Liver (tissue), 3 donors: ENCODE measurements at regions not wholly inside any gene's neighbourhood (a gene's known extent, or its start where the extent isn't known, plus 50 kb on each side); places are given as distances from the start of the nearest gene placed in this dataset.
"Not testable (repeated sequence)": the region's sequence is repeated elsewhere in the genome, so short reads cannot be mapped to it uniquely, and the experiment has no call there.

Experiments
- CTCF ChIP-seq: fragments of 150-350 bp; IDR thresholded peaks from 2 replicates; pipeline ENCODE4 v1.5.1; 2017; ENCODE audit warnings: improper control_type of control experiment, low read depth, low read length; ENCODE audit not compliant: missing input control
- TAF1 ChIP-seq: conservative IDR thresholded peaks from 2 replicates; pipeline ENCODE4 v1.6.1; 2016; ENCODE audit warnings: antibody characterized with exemption, mild to moderate bottlenecking
- TF ChIP-seq, protein P1 (sequence below): IDR thresholded peaks from 2 replicates; pipeline ENCODE4 v1.6.1; 2016; ENCODE audit warnings: antibody characterized with exemption, mild to moderate bottlenecking
- donor health status: healthy.
- donor health status: healthy.

GRCh38 chr5:34465301-34465700, 190.8 kb upstream of the RAI14 start:
- peak; percentile 19 for TF ChIP-seq CTCF
- TF ChIP-seq, protein P1, sequence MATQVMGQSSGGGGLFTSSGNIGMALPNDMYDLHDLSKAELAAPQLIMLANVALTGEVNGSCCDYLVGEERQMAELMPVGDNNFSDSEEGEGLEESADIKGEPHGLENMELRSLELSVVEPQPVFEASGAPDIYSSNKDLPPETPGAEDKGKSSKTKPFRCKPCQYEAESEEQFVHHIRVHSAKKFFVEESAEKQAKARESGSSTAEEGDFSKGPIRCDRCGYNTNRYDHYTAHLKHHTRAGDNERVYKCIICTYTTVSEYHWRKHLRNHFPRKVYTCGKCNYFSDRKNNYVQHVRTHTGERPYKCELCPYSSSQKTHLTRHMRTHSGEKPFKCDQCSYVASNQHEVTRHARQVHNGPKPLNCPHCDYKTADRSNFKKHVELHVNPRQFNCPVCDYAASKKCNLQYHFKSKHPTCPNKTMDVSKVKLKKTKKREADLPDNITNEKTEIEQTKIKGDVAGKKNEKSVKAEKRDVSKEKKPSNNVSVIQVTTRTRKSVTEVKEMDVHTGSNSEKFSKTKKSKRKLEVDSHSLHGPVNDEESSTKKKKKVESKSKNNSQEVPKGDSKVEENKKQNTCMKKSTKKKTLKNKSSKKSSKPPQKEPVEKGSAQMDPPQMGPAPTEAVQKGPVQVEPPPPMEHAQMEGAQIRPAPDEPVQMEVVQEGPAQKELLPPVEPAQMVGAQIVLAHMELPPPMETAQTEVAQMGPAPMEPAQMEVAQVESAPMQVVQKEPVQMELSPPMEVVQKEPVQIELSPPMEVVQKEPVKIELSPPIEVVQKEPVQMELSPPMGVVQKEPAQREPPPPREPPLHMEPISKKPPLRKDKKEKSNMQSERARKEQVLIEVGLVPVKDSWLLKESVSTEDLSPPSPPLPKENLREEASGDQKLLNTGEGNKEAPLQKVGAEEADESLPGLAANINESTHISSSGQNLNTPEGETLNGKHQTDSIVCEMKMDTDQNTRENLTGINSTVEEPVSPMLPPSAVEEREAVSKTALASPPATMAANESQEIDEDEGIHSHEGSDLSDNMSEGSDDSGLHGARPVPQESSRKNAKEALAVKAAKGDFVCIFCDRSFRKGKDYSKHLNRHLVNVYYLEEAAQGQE: not testable (repeated sequence)
- TF ChIP-seq TAF1: not testable (repeated sequence)
